ENCODE measurements at regions not wholly inside any gene's neighbourhood (a gene's known extent, or its start where the extent isn't known, plus 50 kb on each side); places are given as distances from the start of the nearest gene placed in this dataset.

GRCh38 chr6:19755181-19755580 is 82.0 kb upstream of the ID4 start:
- in situ Hi-C loops (cut with MboI; ENCODE audit: low pct_unique_long_range_greater_than_20kb, low sequenced_read_pairs), result no loop called here
- DNase-seq, result no peak

- in situ Hi-C loops (cut with MboI; ENCODE audit: low pct_unique_long_range_greater_than_20kb, low sequenced_read_pairs), result no loop called here
These were observed 80.1 kb upstream of the ID4 start for GRCh38 chr6:19757036-19757435.

GRCh38 chr6:19759117-19759880 is 77.9 kb upstream of the ID4 start:
- in situ Hi-C loops (cut with MboI; ENCODE audit: low pct_unique_long_range_greater_than_20kb, low sequenced_read_pairs), result no loop called here
- DNase-seq, result no peak

More at GRCh38 chr6:19757036-19757435, 80.1 kb upstream of the ID4 start:
- DNase-seq, result no peak

- DNase-seq, result no peak
- in situ Hi-C loops (cut with MboI; ENCODE audit: low pct_unique_long_range_greater_than_20kb, low sequenced_read_pairs), result no loop called here
These were observed 76.0 kb upstream of the ID4 start for GRCh38 chr6:19761121-19761520.

GRCh38 chr6:19771753-19772336 is 65.3 kb upstream of the ID4 start:
- no peak for DNase-seq
- in situ Hi-C loops (cut with MboI; ENCODE audit: low pct_unique_long_range_greater_than_20kb, low sequenced_read_pairs), result no loop called here

GRCh38 chr6:19772891-19773290 is 64.3 kb upstream of the ID4 start:
- in situ Hi-C loops (cut with MboI; ENCODE audit: low pct_unique_long_range_greater_than_20kb, low sequenced_read_pairs), result no loop called here
- no peak for DNase-seq

GRCh38 chr6:19781269-19781668 is 55.9 kb upstream of the ID4 start:
- DNase-seq, result no peak
- in situ Hi-C loops (cut with MboI; ENCODE audit: low pct_unique_long_range_greater_than_20kb, low sequenced_read_pairs), result no loop called here

- no peak for DNase-seq
- in situ Hi-C loops (cut with MboI; ENCODE audit: low pct_unique_long_range_greater_than_20kb, low sequenced_read_pairs), result no loop called here
These were observed 54.6 kb upstream of the ID4 start for GRCh38 chr6:19782588-19782987.

Data from KBM-7 (cell line).